Suprapubic skin (tissue), 4 donors: ENCODE measurements at regions not wholly inside any gene's neighbourhood (a gene's known extent, or its start where the extent isn't known, plus 50 kb on each side); places are given as distances from the start of the nearest gene placed in this dataset.

Source experiments
- DNase-seq, 2 donors: peaks; one replicate each; pipeline ENCODE4 v3.0.0-alpha.2; 2019; ENCODE audit warnings: low spot score in 2 of 2
- H3K27ac ChIP-seq: fragments of 200-600 bp; sonication (generic); one replicate; pipeline ENCODE4 v1.5.1; 2019
- H3K27me3 ChIP-seq: fragments of 200-600 bp; sonication (generic); one replicate; pipeline ENCODE4 v1.5.1; 2019
- H3K36me3 ChIP-seq: fragments of 200-600 bp; sonication (generic); one replicate; pipeline ENCODE4 v1.5.1; 2019
- H3K4me1 ChIP-seq: fragments of 200-600 bp; sonication (generic); one replicate; pipeline ENCODE4 v1.5.1; 2019
- H3K4me3 ChIP-seq: fragments of 200-600 bp; sonication (generic); one replicate; pipeline ENCODE4 v1.5.1; 2019; ENCODE audit warnings: mild to moderate bottlenecking
- H3K9me3 ChIP-seq: fragments of 200-600 bp; sonication (generic); one replicate; pipeline ENCODE4 v1.5.1; 2019
- CTCF ChIP-seq, 2 donors: fragments of 200-600 bp in 1 of 2; fragments of 450-650 bp in 1 of 2; sonication (generic) in 1 of 2; IDR thresholded peaks; one replicate each; pipeline ENCODE4 v1.5.1; 2016 to 2019; ENCODE audit warnings: antibody characterized with exemption in 2 of 2, mild to moderate bottlenecking in 1 of 2, moderate library complexity in 1 of 2
- EP300 ChIP-seq: sonication (generic); formaldehyde crosslinking; IDR thresholded peaks from one replicate; pipeline ENCODE4 v1.6.1; 2017; ENCODE audit warnings: antibody characterized with exemption
- POLR2A ChIP-seq, 2 donors: fragments of 450-650 bp; IDR thresholded peaks; one replicate each; pipeline ENCODE4 v1.6.1; 2017; ENCODE audit warnings: antibody characterized with exemption in 2 of 2, mild to moderate bottlenecking in 2 of 2, moderate library complexity in 2 of 2
- POLR2AphosphoS5 ChIP-seq, 3 donors: sonication (generic); formaldehyde crosslinking; IDR thresholded peaks; one replicate each; pipeline ENCODE4 v1.6.1; 2017; ENCODE audit warnings: antibody characterized with exemption in 3 of 3
- WGBS: methylation state at CpG from one replicate; pipeline ENCODE4 v1.1.5; 2018; 5-methylcytosine and 5-hydroxymethylcytosine counted together

DNA sequence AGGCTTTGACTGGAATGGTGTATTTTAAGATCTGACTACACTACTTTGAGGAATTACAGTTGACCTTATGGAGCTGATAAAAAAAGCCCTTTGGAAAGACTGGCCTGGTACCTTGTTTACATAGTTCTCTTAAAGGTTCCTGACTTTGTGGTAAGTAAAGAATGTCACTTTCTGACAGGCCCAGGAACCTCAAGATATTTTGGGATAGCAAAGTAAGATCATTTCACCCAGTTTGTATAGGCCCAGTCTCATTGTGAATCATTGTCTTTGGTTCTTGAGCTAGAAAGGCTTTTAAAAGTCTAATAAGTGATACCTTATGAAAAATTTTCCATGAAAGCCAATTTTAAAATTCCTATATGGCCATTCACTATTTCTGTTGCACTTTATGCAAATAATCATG is 316.3 kb upstream of the LRRTM4 start:
- no peak for DNase-seq
- TF ChIP-seq CTCF (IDR thresholded peaks at IDR 0.05): no peak
- no peak for TF ChIP-seq POLR2AphosphoS5 (IDR thresholded peaks at IDR 0.05)
- no peak for TF ChIP-seq POLR2A (IDR thresholded peaks at IDR 0.05)
- no peak for TF ChIP-seq EP300

DNA sequence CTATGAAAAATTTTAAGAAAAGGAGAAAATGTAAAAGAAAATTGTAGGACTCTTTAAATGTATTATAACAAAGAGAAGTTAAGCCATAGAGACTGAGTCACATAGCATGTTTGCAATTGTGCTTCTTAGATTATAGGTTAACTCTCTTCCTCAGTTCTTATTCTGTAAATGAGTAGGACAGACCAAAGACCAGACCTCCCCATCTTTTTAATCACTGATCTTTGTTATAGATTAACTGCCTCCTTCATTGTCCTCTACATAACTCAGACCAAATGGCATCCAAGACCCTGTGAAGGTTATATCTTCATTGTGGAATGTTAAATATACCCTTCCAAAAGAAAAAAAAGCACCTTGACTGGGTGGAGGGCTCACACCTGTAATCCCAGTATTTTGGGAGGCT is 316.9 kb upstream of the LRRTM4 start:
- H3K4me3 ChIP-seq: no peak overlapping the region
- no peaks in the 10 kb centered on the region for H3K36me3 ChIP-seq
- H3K4me1 ChIP-seq: no peaks in the 10 kb centered on the region
- H3K9me3 ChIP-seq: peaks cover 1% of the 10 kb centered on the region
- no peaks in the 10 kb centered on the region for H3K27me3 ChIP-seq
- DNase-seq: no peak
- no peak overlapping the region for H3K27ac ChIP-seq
- TF ChIP-seq CTCF (IDR thresholded peaks at IDR 0.05): no peak
- TF ChIP-seq EP300: no peak
- no peak for TF ChIP-seq POLR2AphosphoS5 (IDR thresholded peaks at IDR 0.05)
- TF ChIP-seq POLR2A (IDR thresholded peaks at IDR 0.05): no peak

More for the DNA sequence above, 316.3 kb upstream of the LRRTM4 start:
- H3K36me3 ChIP-seq: no peaks in the 10 kb centered on the region
- no peak overlapping the region for H3K27ac ChIP-seq
- H3K4me1 ChIP-seq: no peaks in the 10 kb centered on the region
- no peaks in the 10 kb centered on the region for H3K27me3 ChIP-seq
- peaks cover 6% of the 10 kb centered on the region for H3K9me3 ChIP-seq
- H3K4me3 ChIP-seq: no peak overlapping the region

DNA sequence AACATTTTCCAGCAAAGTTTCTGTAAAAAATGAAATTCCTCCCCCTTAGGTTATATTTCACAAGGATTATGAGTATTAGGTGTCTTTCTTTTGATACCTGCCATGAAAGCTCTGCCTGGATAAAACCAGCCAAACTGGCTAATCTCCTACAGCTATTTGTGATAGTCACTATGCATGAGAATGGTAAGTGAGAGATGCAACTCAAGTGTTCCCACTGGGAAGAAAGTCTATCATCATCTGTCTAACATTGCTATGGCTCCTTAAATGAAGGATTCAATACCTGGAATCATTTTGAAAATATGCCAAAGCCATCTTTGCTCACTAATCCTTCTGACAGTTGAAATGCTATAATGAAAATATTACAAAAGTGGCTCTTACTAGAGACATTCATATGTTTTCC is 339.9 kb upstream of the LRRTM4 start:
- Histone ChIP-seq H3K9me3 (no peaks in the 10 kb centered on the region), H3K4me3 (no peak overlapping the region), H3K36me3 (no peaks in the 10 kb centered on the region), H3K27me3 (no peaks in the 10 kb centered on the region), H3K4me1 (no peaks in the 10 kb centered on the region), H3K27ac (no peak overlapping the region)
- no peak for DNase-seq
- no peak for TF ChIP-seq POLR2AphosphoS5 (IDR thresholded peaks at IDR 0.05)
- TF ChIP-seq CTCF (IDR thresholded peaks at IDR 0.05): no peak
- TF ChIP-seq EP300: no peak
- TF ChIP-seq POLR2A (IDR thresholded peaks at IDR 0.05): no peak

DNA sequence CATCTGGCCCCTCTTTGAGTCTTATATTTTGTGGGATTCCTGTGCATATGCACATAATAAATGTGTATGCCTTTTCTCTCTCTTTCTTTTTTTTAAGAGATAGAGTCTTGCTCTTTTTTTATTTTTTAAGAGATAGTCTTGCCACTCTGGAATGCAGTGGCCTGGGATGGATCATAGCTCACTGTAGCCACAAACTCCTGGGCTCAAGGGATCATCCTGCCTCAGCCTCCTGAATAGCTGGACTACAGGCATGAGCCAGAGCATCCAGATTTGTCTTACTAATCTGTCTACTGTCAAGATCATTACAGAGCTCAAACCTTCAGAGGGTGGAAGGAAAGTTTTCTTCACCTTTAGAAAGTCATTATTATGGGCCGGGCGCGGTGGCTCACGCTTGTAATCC is 342.2 kb upstream of the LRRTM4 start:
- H3K27me3 ChIP-seq: no peaks in the 10 kb centered on the region
- H3K9me3 ChIP-seq: no peaks in the 10 kb centered on the region
- H3K36me3 ChIP-seq: no peaks in the 10 kb centered on the region
- no peaks in the 10 kb centered on the region for H3K4me1 ChIP-seq
- DNase-seq: no peak
- TF ChIP-seq CTCF (IDR thresholded peaks at IDR 0.05): no peak
- TF ChIP-seq POLR2AphosphoS5 (IDR thresholded peaks at IDR 0.05): no peak
- TF ChIP-seq EP300: no peak
- no peak for TF ChIP-seq POLR2A (IDR thresholded peaks at IDR 0.05)
- 94% methylated on average over 4 of the region's 4 CpGs for WGBS
- H3K27ac ChIP-seq: no peak overlapping the region
- H3K4me3 ChIP-seq: no peak overlapping the region

- no peaks in the 10 kb centered on the region for H3K4me1 ChIP-seq
- no peak for DNase-seq
- no peak overlapping the region for H3K4me3 ChIP-seq
- no peaks in the 10 kb centered on the region for H3K27me3 ChIP-seq
- H3K27ac ChIP-seq: no peak overlapping the region
- TF ChIP-seq EP300 (no peak), POLR2AphosphoS5 (IDR thresholded peaks at IDR 0.05) (no peak), POLR2A (IDR thresholded peaks at IDR 0.05) (no peak), CTCF (IDR thresholded peaks at IDR 0.05) (no peak)
- H3K9me3 ChIP-seq: no peaks in the 10 kb centered on the region
- H3K36me3 ChIP-seq: no peaks in the 10 kb centered on the region
- 43% methylated on average over 3 of the region's 3 CpGs for WGBS
Measured at GRCh38 chr2:77866661-77867060, 344.5 kb upstream of the LRRTM4 start.
